ENCODE measurements at regions not wholly inside any gene's neighbourhood (a gene's known extent, or its start where the extent isn't known, plus 50 kb on each side); places are given as distances from the start of the nearest gene placed in this dataset.

DNA sequence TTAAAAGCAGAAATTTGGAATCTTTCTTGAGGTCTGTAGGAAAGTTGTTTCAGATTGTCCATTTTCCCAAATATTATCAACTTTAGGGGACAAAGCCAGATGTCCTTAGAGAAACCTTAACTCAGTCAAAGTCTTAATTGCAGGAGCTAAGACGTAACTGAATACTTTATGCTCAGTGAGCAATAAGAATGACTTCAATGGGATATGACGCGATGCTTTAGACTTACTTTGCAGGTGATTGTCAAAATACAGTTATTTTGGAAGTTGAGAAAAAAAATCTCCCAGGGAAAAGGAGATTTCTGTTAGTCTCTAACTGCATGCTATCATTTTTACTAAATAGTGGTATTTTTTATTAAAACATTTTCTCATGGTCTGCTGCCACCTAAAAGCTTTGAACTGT lies 750.9 kb upstream of the STXBP6 start:
- no peak overlapping the region for H4K5ac ChIP-seq (ENCODE audit: insufficient read length, low read depth, low read length)
- no peak overlapping the region for H3K23ac ChIP-seq (ENCODE audit: insufficient read length, low read depth, low read length)
- no peak overlapping the region for H3K27ac Mint-ChIP-seq
- H3K27me3 ChIP-seq (ENCODE audit: insufficient read depth, low read length), result no peaks in the 10 kb centered on the region
- H2BK5ac ChIP-seq (ENCODE audit: insufficient read length, low read length), result no peak overlapping the region
- no peaks in the 10 kb centered on the region for H3K79me1 ChIP-seq (ENCODE audit: insufficient read depth, low read depth, low read length, poor library complexity, severe bottlenecking)
- no peak overlapping the region for H3T11ph ChIP-seq (ENCODE audit: low read length)
- H3K27me3 Mint-ChIP-seq (ENCODE audit: low read depth), result no peaks in the 10 kb centered on the region
- no peaks in the 10 kb centered on the region for H3K79me2 ChIP-seq (ENCODE audit: insufficient read depth, low read length)
- no peaks in the 10 kb centered on the region for H3K9me3 ChIP-seq (ENCODE audit: control insufficient read depth, low read depth, low read length)
- WGBS (ENCODE audit: extremely low coverage, insufficient read length, low lambda C conversion rate), result no CpG with 5 or more reads among the region's 3 CpGs
- H3K14ac ChIP-seq (ENCODE audit: insufficient read depth, low read length), result no peak overlapping the region
- no peak overlapping the region for H3K18ac ChIP-seq (ENCODE audit: insufficient read length, low read depth, low read length)
- H4K8ac ChIP-seq (replicated peaks; ENCODE audit: insufficient read length, low read depth, low read length), result no peak overlapping the region
- H3K9ac ChIP-seq (ENCODE audit: extremely low read depth, insufficient read length, low read length), result no peak overlapping the region
- no peak overlapping the region for H3K4me3 Mint-ChIP-seq
- no peaks in the 10 kb centered on the region for H3K23me2 ChIP-seq (ENCODE audit: insufficient read length, low read depth, low read length, poor library complexity, severe bottlenecking)
- no peak for DNase-seq
- TF ChIP-seq, protein P1, sequence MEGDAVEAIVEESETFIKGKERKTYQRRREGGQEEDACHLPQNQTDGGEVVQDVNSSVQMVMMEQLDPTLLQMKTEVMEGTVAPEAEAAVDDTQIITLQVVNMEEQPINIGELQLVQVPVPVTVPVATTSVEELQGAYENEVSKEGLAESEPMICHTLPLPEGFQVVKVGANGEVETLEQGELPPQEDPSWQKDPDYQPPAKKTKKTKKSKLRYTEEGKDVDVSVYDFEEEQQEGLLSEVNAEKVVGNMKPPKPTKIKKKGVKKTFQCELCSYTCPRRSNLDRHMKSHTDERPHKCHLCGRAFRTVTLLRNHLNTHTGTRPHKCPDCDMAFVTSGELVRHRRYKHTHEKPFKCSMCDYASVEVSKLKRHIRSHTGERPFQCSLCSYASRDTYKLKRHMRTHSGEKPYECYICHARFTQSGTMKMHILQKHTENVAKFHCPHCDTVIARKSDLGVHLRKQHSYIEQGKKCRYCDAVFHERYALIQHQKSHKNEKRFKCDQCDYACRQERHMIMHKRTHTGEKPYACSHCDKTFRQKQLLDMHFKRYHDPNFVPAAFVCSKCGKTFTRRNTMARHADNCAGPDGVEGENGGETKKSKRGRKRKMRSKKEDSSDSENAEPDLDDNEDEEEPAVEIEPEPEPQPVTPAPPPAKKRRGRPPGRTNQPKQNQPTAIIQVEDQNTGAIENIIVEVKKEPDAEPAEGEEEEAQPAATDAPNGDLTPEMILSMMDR (conservative IDR thresholded peaks at IDR 0.05), result no peak
- no peak overlapping the region for H2AFZ ChIP-seq (ENCODE audit: low read length)
- H2AK5ac ChIP-seq (ENCODE audit: insufficient read length, low read length), result no peak overlapping the region
- no peak overlapping the region for H2BK120ac ChIP-seq (ENCODE audit: low read depth, low read length, poor library complexity, severe bottlenecking)
- H3K4ac ChIP-seq (ENCODE audit: low read depth, low read length), result no peak overlapping the region
- no peaks in the 10 kb centered on the region for H3K9me3 Mint-ChIP-seq
- H3K4me1 Mint-ChIP-seq, result peaks cover 4 to 5% of the 10 kb centered on the region in 2 experiments
- H3K27ac ChIP-seq (ENCODE audit: insufficient read length, low read depth, low read length), result no peak overlapping the region
- no peak overlapping the region for H4K91ac ChIP-seq (ENCODE audit: insufficient read length, low read depth, low read length)
- H3K4me1 ChIP-seq (ENCODE audit: insufficient read depth, low read length), result no peaks in the 10 kb centered on the region; the same call in 1 of the 2 replicates
- no peak overlapping the region for H3K56ac ChIP-seq (ENCODE audit: insufficient read length, low read depth, low read length)
- H2BK20ac ChIP-seq (ENCODE audit: low read depth, low read length, poor library complexity, severe bottlenecking), result no peak overlapping the region
- no peak overlapping the region for H2BK12ac ChIP-seq (ENCODE audit: insufficient read length, low read depth, low read length)
- no peak overlapping the region for H2BK15ac ChIP-seq (ENCODE audit: low read depth, low read length)
- no peaks in the 10 kb centered on the region for H3K36me3 Mint-ChIP-seq (ENCODE audit: insufficient read depth in 1 of 3, low read depth in 3 of 3)
- H4K20me1 ChIP-seq (ENCODE audit: control insufficient read depth, insufficient read depth, insufficient read length), result no peaks in the 10 kb centered on the region
- no peak overlapping the region for H3K4me2 ChIP-seq (ENCODE audit: insufficient read depth, insufficient read length, low read length)

Measured in H9 (cell line).